ENCODE measurements at regions not wholly inside any gene's neighbourhood (a gene's known extent, or its start where the extent isn't known, plus 50 kb on each side); places are given as distances from the start of the nearest gene placed in this dataset.

- TF ChIP-seq POLR2A (IDR thresholded peaks at IDR 0.05; ENCODE audit: low read length) (no peak), POLR2AphosphoS2 (conservative IDR thresholded peaks at IDR 0.05; ENCODE audit: low read length) (no peak), JUN (IDR thresholded peaks at IDR 0.05) (no peak), EP300 (IDR thresholded peaks at IDR 0.05) (no peak), CTCF (IDR thresholded peaks at IDR 0.05) (no peak), USF2 (IDR thresholded peaks at IDR 0.05) (no peak), REST (IDR thresholded peaks at IDR 0.05) (no peak), ELK1 (IDR thresholded peaks at IDR 0.05; ENCODE audit: low read depth, low read length) (no peak), RAD21 (conservative IDR thresholded peaks at IDR 0.05 in 1 of 2, IDR thresholded peaks at IDR 0.05 in 1 of 2) (no peak), RFX5 (IDR thresholded peaks at IDR 0.05) (no peak), MAFK (IDR thresholded peaks at IDR 0.05; ENCODE audit: partially characterized antibody) (no peak), NPAS2 (CRISPR knock-in tag; IDR thresholded peaks at IDR 0.05; ENCODE audit: borderline replicate concordance) (no peak), ZFP36 (IDR thresholded peaks at IDR 0.05; ENCODE audit: borderline replicate concordance, partially characterized antibody) (no peak)
Measured at GRCh38 chrX:155744534-155744933, 131.8 kb upstream of the TMLHE start.

Measured in A549 (cell line).